CD4-positive, alpha-beta T cell treated with Interleukin-15 for 1 hour (primary cell): ENCODE measurements at regions not wholly inside any gene's neighbourhood (a gene's known extent, or its start where the extent isn't known, plus 50 kb on each side); places are given as distances from the start of the nearest gene placed in this dataset.

Experiments used
- DNase-seq: peaks from one replicate; pipeline ENCODE4 v3.0.0-alpha.2; 2020

DNA sequence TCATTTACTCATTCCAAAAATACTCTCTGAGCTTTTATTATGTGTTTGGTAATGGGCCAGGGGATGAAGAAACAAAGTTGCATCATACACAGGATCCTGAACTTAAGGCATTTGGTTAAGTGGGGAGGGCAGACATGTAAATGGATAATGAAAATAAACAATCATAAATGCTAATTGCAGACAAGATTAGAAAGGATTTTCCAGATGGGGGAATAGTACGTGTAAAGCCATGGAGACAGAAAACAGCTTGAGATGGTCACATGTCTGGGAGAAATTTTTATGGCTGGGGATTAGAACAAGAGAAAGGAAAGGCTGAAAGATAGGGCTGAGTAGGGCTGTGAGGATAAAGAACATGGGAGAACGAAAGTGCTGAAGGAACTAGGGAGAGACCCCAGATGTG, 534.3 kb upstream of the LARGE1 start:
- DNase-seq = no peak

DNA sequence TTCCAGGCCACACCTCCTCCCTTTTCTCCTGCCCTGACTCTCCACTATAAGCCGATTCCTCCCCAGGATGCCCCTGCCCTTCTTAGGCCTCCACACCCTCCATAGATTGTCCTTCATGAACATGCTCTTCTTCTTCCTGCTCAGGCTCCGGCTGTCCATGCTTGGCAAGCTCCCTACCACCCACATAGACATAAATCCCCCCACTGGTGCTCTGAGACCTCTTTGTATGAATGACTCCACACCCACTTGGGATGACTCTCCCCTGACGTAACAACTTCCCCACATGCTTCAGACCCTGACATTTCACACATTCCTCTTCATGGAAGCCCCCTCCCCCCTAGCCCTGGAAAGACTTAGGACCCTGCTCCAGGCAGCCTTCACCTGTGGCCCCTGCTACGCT, 542.5 kb upstream of the LARGE1 start:
- no peak for DNase-seq

DNA sequence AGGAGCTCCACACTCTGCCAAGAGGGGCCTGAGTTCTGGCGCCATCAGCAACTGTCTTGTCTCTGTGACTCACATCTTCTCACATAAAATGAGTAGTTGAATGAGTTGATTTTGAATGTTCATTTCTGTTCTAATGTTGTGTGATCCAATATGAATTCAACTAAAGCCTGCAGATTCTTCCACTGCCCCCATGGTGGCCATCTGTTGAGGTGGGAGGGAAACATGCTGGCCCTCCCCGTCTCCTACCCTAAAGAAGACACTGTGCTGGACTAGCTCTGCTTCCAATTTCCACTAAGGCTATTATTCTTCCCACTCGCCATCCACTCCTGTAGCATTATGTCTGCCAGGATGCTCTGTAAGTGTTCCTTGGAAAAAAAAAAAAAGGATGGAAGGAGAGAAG, 555.6 kb upstream of the LARGE1 start:
- no peak for DNase-seq

DNA sequence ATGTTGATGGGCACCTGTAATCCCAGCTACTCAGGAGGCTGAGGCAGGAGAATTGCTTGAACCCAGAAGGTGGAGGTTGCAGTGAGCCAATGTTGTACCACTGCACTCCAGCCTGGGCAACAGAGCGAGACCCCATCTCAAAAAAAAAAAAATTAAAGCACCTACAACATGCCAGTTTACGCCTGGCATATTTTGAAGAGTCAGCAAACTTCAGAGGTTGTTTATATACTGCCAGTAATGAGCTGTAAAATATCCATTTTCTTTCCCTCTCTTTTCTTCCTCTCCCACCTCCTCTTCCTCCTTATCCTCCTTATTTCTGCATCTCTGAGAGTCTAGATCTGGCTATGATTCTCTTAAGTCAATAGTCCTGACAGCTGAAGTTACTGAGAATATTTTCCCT, 556.5 kb upstream of the LARGE1 start:
- no peak for DNase-seq

DNA sequence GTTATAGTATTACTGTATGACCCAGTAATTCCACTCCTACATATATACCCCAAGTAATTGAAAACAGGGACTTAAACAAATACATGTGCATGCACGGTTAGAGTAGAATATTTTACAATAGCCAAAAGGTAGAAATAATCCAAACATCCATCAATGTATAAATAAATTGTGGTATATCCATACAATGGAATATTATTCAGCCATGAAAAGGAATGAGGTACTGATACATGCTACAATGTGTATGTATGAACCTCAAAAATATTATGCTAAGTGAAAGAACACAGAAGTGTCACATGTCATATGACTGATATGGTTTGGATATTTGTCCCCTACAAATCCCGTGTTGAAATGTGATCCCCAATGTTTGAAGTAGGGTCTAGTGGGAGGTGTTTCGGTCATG, 560.8 kb upstream of the LARGE1 start:
- DNase-seq = no peak

- DNase-seq = no peak
Observed at GRCh38 chr22:34486381-34486780, 566.1 kb upstream of the LARGE1 start.

DNA sequence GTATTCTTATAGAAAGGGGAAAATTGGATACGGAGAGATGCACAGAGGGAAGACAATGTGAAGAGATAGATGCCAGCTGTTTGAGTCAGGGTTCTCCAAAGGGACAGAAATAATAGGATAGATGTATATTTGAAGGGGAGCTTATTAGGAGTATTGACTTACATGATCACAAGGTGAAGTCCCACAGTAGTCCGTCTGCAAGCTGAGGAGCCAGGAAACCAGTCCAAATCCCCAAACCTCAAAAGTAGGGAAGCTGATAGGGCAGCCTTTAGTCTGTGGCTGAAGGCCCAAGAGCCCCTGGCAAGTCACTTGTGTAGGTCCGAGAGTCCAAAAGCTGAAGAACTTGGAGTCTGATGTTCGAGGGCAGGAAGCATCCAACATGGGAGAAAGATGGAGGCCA, 569.6 kb upstream of the LARGE1 start:
- no peak for DNase-seq

DNA sequence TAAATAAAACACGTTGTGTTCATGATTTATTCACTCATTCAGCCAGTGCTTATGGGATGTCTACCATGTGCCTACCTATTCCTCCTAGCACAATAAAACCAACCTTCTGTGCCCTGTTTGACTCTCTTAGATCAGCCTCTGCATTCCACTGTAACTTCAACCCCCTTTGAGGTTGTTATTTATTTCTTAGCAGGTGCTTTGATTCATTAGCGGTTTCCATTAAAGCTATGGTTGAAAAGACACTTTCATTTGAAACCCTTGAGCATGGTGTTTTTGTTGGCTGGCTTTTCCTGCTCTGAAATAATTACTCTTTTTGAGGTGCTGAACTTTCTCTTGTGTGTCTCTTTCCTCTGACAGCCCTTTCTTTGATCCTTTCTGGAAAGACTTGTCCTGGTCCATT, 570.6 kb upstream of the LARGE1 start:
- no peak for DNase-seq

DNA sequence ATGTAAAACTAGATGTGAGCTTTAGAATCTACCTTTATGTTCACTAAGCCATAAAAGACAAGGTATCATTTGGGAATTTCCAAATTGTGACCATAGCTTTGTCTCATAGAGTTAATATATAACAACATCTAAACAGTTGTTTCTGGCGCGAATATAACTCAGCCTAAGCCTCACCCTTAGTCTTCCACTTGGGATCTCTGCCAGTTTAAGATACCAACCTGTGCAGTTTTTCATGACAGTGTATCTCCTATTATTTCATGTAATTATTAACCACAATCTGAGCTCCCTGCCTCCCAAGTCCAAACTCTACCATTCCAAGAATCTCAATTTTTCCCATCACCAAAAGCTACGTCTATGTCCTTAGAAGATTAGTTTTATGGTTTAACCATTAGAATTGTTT, 572.5 kb upstream of the ISX start:
- no peak for DNase-seq

GRCh38 chr22:34501366-34501965, 564.5 kb upstream of the ISX start:
- DNase-seq = no peak

- no peak for DNase-seq
Observed at GRCh38 chr22:34502821-34503220, 563.1 kb upstream of the ISX start.

GRCh38 chr22:34508797-34509196, 557.2 kb upstream of the ISX start:
- no peak for DNase-seq

GRCh38 chr22:34526681-34527080, 539.3 kb upstream of the ISX start:
- no peak for DNase-seq

GRCh38 chr22:34534101-34534500, 531.9 kb upstream of the ISX start:
- no peak for DNase-seq

DNA sequence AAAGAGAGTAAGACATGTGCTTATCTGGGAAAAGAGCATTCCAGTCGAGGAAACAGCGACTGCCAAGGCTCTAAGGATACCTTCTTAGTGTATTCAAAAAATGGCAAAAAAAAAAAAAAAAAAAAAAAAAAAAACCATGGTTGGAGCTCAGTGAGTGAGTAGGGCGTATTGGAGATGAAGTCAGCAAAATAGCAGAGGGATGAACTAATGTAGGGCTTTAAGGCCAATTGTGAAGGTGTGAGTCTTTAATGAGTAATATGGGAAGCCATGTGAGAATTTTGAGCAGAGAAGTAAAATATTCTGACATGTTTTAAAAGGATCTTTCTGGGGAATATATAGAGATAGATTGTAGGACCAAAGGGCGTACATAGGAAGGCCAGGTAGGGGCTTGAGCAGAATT, 498.6 kb upstream of the ISX start:
- DNase-seq = no peak

DNA sequence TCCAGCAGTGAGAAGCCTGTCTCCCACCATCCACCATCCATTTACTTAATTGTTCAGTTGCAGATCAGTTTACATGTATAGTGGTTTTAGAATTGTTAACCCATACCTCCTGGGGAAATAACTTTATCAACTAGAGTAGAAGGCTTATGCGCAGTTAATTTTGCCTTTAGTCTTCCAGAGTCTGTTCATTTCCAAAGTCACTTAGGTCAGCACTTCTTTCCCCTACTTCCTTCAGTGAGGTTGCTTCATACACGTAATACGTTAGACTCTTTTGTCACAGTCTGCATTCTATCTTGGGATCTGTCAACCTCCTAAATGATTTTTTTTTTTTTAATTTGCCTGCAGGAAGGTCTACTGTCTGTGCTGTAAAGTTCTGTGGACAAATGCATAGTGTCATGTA, 495.6 kb upstream of the ISX start:
- DNase-seq = no peak

DNA sequence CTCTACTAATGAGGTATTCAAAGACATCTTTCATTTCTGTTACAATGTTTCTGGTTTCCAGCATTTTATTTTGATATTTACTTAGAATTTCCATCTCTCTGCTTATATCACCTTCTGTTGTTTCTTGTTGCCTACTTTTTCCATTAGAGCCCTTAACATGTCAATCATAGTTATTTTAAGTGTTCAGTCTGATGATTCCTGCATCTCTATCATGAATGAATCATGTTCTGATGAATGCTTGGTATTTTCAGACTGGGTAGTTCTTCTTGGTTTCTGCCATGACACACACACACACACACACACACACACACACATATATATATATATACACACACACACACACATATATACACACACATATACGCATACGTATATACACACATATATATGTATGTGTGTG, 486.4 kb upstream of the ISX start:
- no peak for DNase-seq

- no peak for DNase-seq
Observed at GRCh38 chr22:34587357-34588356, 478.3 kb upstream of the ISX start.

DNA sequence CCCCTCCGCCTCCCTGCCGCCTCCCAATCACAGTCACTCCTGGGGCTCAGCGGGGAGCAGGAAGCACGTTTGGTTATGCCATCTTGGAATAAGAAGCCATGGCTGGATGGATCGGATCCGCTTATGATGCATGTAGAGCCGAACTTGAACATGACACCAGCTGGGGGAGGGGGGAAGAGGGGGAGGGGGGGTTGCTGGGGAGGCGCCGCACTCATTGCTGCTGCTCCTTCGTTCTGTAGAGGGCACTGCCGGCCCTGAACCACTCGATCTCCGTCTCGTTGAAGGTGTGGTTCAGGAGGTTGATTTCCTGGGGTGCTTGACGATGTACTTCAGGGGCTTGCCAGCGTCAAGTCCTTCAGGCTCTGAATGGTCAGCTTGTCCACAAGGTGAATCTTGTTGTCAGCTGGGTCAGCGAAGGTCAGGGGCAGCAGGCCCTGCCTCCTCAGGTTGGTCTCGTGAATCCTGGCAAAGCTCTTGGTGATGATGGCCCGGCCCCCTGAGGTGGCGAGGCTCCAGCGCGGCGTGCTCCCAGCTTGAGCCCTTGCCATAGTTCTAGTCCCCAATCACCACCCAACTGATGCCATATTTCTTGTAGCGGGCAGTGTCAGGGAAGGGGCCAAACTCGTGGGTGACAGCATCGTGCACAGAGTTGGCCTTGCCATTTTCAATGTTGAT, 476.9 kb upstream of the ISX start:
- no peak for DNase-seq

DNA sequence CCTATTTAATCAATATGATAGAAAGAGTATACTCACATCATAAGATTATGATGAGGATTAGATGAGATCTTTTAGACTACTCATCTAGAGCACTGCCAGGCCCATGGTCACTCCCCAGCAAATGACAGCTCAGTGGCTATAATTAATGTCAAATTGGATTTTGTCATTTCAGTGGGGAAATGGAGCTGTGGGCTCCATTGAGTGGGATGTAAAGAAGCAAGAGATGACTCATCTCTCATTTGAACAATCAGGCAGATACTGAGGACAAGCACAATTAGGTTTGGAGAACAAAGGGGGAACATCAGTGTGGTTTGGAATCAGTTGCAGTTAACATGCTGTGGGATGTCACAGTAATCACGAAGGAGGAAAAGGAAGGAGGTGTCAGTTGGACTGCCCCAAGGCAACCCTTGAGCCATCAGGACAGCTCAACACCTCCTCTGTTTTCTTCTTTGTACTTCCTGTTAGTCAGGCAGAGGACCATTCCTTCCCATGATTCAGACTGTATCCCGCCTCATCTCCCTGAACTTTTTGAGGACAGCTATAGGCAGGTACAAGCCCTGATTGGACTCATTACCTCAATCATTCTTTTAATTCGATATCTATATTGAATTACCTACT, 473.7 kb upstream of the ISX start:
- no peak for DNase-seq

DNA sequence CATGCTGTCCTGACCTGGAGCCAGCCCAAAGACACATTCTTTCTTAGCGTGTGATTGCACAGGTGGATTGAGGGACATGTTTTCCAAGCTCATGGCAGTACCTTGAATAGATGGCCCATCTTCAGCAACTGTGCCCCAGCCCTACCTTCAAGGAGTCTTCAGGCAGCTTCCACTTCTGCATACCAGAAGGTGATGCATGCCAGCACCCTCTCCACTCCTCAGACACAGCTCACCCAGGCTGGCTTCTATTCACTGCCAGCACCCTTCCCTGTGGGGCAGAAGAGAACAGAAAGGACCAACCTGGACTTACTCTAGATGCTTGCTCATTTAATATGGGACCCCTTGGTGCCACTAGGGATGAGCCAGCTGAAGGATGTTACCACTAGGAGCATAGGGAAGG, 466.4 kb upstream of the ISX start:
- DNase-seq = no peak

DNA sequence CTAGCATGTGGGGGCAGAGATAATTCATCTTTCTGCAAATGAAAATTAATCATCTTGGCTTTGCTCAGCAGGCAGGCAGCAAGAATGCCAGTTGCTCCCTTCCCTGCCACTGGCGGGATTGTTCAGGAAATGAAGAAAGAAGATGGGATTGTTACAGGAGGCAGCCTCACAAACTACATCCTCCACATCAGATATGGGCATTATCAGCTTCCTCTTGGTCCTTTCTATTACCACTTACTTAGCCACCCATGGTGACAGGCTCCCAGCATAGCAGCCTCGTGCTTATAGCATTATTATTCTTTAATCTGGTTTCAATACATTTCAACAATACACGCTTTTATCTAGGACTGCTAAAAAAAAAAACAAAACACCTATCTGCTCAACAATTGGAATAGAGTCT, 461.6 kb upstream of the ISX start:
- DNase-seq = no peak

GRCh38 chr22:34608106-34608505, 457.9 kb upstream of the ISX start:
- DNase-seq = no peak
